SK-N-MC (cell line): ENCODE measurements at regions not wholly inside any gene's neighbourhood (a gene's known extent, or its start where the extent isn't known, plus 50 kb on each side); places are given as distances from the start of the nearest gene placed in this dataset.

Experiments used
- EZH2 ChIP-seq: fragments of 200-600 bp; sonication (generic); IDR thresholded peaks from one replicate; pipeline ENCODE4 v1.6.1; 2017; ENCODE audit warnings: antibody characterized with exemption
- FOXP2 ChIP-seq: optimal IDR thresholded peaks from 2 replicates; pipeline ENCODE3; 2011; ENCODE audit warnings: mild to moderate bottlenecking, moderate library complexity; ENCODE audit not compliant: insufficient read depth; ENCODE audit errors: extremely low read length, control extremely low read depth
- POLR2AphosphoS5 ChIP-seq: IDR thresholded peaks from 2 replicates; pipeline ENCODE4 v1.6.1; 2012; ENCODE audit warnings: mild to moderate bottlenecking, low read depth, low read length, borderline replicate concordance

GRCh38 chr2:147081831-147082230 is 763.0 kb upstream of the ACVR2A start:
- TF ChIP-seq EZH2 (no peak), FOXP2 (no peak), POLR2AphosphoS5 (no peak)
